Retinal pigment epithelial cell (primary cell): ENCODE measurements at regions not wholly inside any gene's neighbourhood (a gene's known extent, or its start where the extent isn't known, plus 50 kb on each side); places are given as distances from the start of the nearest gene placed in this dataset.

Source experiments
- DNase-seq: peaks from one replicate; pipeline ENCODE4 v3.0.0-alpha.2; 2010; ENCODE audit warnings: low read depth
- H3K4me3 ChIP-seq: 2 replicates; pipeline ENCODE4 v1.5.1; 2011; ENCODE audit warnings: mild to moderate bottlenecking, low read length, control low read depth, moderate library complexity
- CTCF ChIP-seq: conservative IDR thresholded peaks from 2 replicates; pipeline ENCODE4 v1.5.1; 2011; ENCODE audit warnings: low read depth, low read length, control low read depth, inconsistent platforms

GRCh38 chr9:90044710-90045151 is 439.9 kb downstream of the GADD45G start:
- no peak overlapping the region for H3K4me3 ChIP-seq
- TF ChIP-seq CTCF = no peak
- DNase-seq = no peak

- TF ChIP-seq CTCF = no peak
- no peak for DNase-seq
- H3K4me3 ChIP-seq = no peak overlapping the region
Measured at GRCh38 chr9:90046317-90046861, 441.6 kb downstream of the GADD45G start.

- no peak overlapping the region for H3K4me3 ChIP-seq
- no peak for TF ChIP-seq CTCF
- DNase-seq = no peak
Measured at GRCh38 chr9:90047828-90048227, 443.0 kb downstream of the GADD45G start.

- no peak overlapping the region for H3K4me3 ChIP-seq
- DNase-seq = no peak
- no peak for TF ChIP-seq CTCF
Measured at GRCh38 chr9:90052366-90052765, 447.6 kb downstream of the GADD45G start.

- DNase-seq = no peak
- H3K4me3 ChIP-seq = no peak overlapping the region
- TF ChIP-seq CTCF = peak; percentile 29
Measured at GRCh38 chr9:90053027-90053426, 448.2 kb downstream of the GADD45G start.

- TF ChIP-seq CTCF = no peak
- no peak overlapping the region for H3K4me3 ChIP-seq
- no peak for DNase-seq
Measured at GRCh38 chr9:90054810-90055209, 450.0 kb downstream of the GADD45G start.

GRCh38 chr9:90055226-90055625 is 450.4 kb downstream of the GADD45G start:
- H3K4me3 ChIP-seq = no peak overlapping the region
- no peak for DNase-seq
- no peak for TF ChIP-seq CTCF
